ENCODE measurements at regions not wholly inside any gene's neighbourhood (a gene's known extent, or its start where the extent isn't known, plus 50 kb on each side); places are given as distances from the start of the nearest gene placed in this dataset.

DNA sequence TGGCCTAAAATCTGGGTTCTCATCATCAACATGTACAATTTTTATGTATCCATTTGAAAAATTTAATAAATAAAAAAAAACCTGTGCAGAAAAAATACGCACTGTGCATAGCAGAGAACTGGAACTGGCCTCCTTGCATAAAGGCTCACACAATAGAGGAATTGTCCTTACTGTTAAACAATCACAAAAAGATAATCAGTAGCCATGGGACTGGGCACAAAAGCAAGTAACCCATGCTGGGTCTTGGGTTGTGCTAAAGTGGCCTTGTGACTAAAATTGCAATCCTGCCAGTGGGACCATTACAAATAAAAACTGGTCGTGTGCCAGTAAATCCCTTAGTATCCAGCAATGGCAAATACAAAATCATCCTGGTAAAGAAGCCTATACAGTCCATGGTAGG, 1646.6 kb downstream of the MAT2B start:
- DNase-seq, result no peak

GRCh38 chr5:165157219-165157618, 1651.8 kb downstream of the MAT2B start:
- DNase-seq, result no peak

DNA sequence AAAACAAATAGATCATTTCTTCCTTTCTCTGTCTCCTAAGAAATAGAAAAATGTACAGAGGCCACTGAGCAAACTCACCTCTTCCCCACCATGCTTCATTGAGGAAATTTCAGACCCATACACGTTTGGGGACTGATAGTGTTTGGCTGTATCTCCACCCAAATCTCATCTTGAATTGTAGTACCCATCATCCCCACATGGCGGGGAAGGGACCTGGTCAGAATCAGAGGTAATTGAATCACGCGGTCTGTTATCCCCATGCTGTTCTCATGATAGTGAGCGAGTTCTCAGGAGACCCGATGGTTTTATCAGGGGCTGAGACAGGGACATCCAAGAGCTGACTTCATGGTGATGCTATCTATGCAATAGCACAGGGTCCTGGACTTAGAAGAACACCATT, 1655.8 kb downstream of the MAT2B start:
- no peak for DNase-seq

GRCh38 chr5:165163861-165164260, 1658.4 kb downstream of the MAT2B start:
- no peak for DNase-seq

DNA sequence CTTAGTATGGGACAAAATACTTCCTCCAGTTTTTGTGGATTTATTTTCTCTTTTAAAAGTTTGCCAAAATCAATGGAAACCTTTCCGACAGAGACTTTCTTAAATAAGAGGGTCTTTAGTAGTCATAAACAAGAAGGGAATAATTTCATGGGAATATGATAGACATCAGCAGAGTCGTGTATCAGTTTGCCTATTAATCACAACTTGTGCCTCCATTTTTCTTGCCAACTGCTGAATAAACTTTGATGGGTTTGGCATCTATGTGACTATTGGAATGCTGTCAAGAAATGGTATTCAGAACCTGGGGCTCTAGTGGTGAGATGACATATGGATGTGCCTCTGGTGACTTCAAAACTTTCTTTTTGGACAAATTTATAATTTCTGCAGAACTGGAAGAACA, 1668.2 kb downstream of the MAT2B start:
- DNase-seq, result no peak

DNA sequence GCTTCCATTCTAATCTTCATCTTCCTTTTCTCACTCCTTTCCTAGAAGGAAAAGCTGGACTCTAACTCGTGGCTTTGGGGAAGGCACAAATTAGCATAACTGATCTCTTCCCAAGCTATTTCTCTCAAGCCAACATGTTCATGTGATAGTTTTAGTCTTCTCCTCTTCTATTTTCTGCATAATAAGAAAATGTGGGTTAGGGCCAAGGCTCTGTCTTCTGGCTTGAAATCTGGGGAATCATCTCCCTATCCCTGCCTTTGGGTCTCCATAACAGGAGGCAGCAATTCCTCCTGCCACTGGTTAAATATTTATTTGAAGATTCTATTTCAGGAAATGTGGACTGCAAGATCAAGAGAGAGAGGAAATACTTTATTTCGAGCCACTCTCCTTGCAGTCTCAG, 1669.6 kb downstream of the MAT2B start:
- DNase-seq, result no peak

DNA sequence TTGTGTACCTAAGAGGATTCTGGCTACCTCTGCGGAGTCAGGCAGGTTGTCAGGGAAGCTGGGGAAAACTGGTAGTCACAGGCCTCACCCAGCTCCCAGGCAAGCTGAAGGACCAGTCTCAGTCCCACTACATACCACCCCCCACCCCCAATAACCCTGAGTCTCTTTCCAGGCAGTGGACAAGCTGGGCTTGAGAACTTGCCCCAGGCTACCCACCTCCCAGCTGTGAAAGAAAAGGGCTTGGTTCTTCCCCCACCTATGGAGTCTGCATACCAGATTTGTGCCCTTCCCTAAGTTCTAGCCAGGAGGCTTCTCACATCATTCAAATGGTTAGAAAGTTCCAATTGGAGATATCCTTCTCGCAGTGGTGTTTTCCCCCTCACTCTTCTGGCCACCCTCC, 1678.8 kb downstream of the MAT2B start:
- no peak for DNase-seq

GRCh38 chr5:165185716-165186115, 1680.3 kb downstream of the MAT2B start:
- DNase-seq, result no peak

- no peak for DNase-seq
These were observed 1682.4 kb downstream of the MAT2B start for GRCh38 chr5:165187815-165188214.

- DNase-seq, result no peak
These were observed 1683.2 kb downstream of the MAT2B start for GRCh38 chr5:165188556-165189175.

- no peak for DNase-seq
These were observed 1691.5 kb downstream of the MAT2B start for GRCh38 chr5:165196961-165197360.

GRCh38 chr5:165201369-165201768, 1696.0 kb downstream of the MAT2B start:
- no peak for DNase-seq

- DNase-seq, result no peak
These were observed 1696.5 kb downstream of the MAT2B start for GRCh38 chr5:165201771-165202518.

- no peak for DNase-seq
These were observed 1697.1 kb downstream of the MAT2B start for GRCh38 chr5:165202519-165202910.

DNA sequence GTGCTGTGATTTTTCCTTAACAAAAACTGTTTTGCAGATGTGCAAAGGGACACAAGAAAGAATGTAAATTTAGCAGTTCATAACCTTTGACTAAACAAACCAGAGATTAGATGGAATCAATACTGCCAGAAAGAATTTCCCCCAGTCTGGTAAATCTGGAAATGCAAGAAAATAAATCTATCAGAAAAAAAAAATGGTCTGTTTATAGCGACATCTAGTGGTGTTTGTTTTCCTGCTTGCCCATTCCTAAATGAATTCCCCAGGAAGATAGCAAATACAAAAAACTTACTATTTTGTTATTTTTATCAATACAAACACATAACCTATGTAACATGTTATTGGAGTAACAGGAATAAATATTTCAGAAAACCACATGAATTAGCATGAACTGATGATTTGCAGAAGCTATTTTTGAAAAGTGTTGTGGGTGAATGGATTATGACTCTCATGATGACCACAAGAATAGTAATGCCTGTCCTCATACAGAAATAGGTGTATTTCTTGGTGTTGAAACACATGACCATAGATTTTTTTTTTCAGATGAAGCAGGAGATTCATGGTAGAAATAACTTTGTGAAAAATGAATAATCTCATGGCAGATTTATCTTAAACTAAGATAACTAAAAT, 1703.8 kb downstream of the MAT2B start:
- no peak for DNase-seq

- no peak for DNase-seq
These were observed 1719.1 kb downstream of the MAT2B start for GRCh38 chr5:165224366-165225045.

GRCh38 chr5:165227515-165227914, 1722.1 kb downstream of the MAT2B start:
- DNase-seq, result no peak

GRCh38 chr5:165228184-165228583, 1722.8 kb downstream of the MAT2B start:
- no peak for DNase-seq

DNA sequence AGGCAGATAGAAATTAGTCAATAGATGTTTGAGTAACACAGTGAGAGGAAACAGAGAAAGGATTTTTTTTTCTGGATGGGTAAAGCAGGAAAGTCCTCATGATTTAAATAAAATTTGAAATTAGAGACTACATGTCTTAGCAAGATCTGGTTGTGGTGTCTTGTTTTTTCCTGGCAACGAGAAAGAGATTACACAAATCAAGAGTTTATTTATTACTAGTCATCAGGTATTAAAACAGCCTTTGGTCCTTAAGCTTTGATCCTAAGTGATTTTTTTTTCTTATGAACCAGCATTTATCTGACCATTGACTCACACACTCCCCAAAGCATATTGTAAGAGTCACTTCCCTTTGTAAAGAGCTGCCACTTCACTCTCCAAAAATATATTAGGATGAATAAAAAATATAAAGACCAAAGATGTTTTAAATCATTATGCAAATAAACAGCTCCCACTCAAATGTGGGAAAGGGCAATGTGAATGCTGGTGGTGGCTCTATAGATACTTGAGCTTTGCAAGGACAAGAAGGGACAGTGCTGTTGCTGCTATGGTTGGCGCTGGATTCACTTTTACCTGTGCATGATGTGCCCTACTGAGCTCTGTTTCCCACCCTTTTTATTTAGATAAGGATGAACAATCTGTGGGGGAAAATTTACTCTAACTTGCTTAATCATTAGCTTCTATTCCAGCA, 1726.5 kb downstream of the MAT2B start:
- DNase-seq, result no peak

- DNase-seq, result no peak
These were observed 1727.2 kb downstream of the MAT2B start for GRCh38 chr5:165232509-165233028.

DNA sequence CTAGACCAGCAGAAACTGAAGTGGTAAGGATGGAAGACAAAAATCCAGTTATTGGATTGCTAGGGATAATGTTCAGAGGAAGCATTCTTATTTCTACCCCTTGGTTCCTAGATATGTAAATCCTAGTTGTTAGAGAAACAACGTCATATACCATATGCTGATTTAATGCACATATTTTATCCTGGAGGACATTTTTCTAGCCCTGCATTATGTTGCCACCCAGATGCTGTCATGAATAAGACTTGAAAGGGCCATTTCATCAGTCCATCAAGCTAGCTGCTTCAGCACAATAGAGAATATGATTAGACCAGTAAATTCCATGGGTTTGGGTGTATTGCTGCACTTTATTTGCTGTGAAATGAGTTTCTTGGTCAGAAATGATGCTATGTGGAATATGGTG, 1736.4 kb downstream of the MAT2B start:
- no peak for DNase-seq

DNA sequence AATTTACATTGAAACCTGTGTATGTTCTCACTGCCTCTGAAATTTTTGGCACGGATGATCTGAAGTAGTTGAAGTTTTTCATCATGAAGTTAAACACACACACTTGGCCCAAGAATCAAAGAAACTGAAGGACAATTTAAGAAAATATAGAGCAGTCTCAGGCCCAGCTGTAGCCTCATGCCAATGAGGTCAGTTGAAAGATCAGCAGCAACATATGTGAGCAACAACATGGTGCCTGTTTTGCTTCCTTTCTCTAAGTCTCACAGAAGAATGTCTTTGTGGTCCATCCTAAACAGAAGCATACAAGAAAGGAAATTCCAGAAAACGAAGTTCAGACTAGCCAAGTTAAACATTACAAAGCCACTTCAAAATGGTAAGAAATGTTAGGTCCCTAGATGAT, 1737.2 kb downstream of the MAT2B start:
- DNase-seq, result no peak

DNA sequence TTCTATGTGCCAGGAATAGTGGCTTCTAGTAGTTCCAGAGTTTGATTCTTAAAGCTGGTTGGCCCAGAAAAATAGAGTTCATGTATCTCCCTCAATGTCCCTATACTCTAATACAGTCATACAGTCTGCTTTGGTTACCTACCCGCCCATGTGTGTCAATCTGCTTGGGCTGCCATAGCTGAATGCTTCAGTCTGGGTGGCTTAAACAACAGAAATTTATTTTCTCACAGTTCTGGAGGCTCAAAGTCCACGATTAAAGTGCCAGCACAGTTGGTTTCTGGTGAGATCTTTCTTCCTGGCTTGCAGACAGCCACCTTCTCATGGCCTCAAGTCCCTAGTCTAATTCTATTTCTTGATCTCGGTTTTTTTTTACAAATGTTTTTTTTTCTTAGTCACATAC, 1739.0 kb downstream of the MAT2B start:
- DNase-seq, result no peak
